OCI-M2 (cell line): ENCODE measurements at regions not wholly inside any gene's neighbourhood (a gene's known extent, or its start where the extent isn't known, plus 50 kb on each side); places are given as distances from the start of the nearest gene placed in this dataset.
"Not testable (repeated sequence)": the region's sequence is repeated elsewhere in the genome, so short reads cannot be mapped to it uniquely, and the experiment has no call there.

Experiments
- DNase-seq: peaks from one replicate; lab custom pipeline; 2025; ENCODE audit not compliant: unreplicated experiment; lab: John Stamatoyannopoulos, UW

GRCh38 chr3:176357891-176358290 lies 839.4 kb downstream of the TBL1XR1 start:
- no peak for DNase-seq

- DNase-seq: no peak
Measured at GRCh38 chr3:176354843-176355242, 842.4 kb downstream of the TBL1XR1 start.

GRCh38 chr3:176352716-176353334 lies 844.5 kb downstream of the TBL1XR1 start:
- no peak for DNase-seq

- DNase-seq: no peak
Measured at GRCh38 chr3:176351408-176351807, 845.9 kb downstream of the TBL1XR1 start.

- no peak for DNase-seq
Measured at GRCh38 chr3:176349706-176350105, 847.6 kb downstream of the TBL1XR1 start.

GRCh38 chr3:176347424-176348146 lies 849.7 kb downstream of the TBL1XR1 start:
- DNase-seq: no peak

GRCh38 chr3:176341963-176342362 lies 855.3 kb downstream of the TBL1XR1 start:
- DNase-seq: no peak

GRCh38 chr3:176328666-176329065 lies 868.6 kb downstream of the TBL1XR1 start:
- DNase-seq: no peak

- no peak for DNase-seq
Measured at GRCh38 chr3:176328198-176328597, 869.1 kb downstream of the TBL1XR1 start.

GRCh38 chr3:176326894-176327490 lies 870.3 kb downstream of the TBL1XR1 start:
- DNase-seq: not testable (repeated sequence)

- not testable (repeated sequence) for DNase-seq
Measured at GRCh38 chr3:176321532-176321931, 875.8 kb downstream of the TBL1XR1 start.

GRCh38 chr3:176321099-176321498 lies 876.2 kb downstream of the TBL1XR1 start:
- no peak for DNase-seq

GRCh38 chr3:176313426-176313825 lies 883.9 kb downstream of the TBL1XR1 start:
- DNase-seq: no peak

GRCh38 chr3:176310641-176311040 lies 886.6 kb downstream of the TBL1XR1 start:
- DNase-seq: no peak

- no peak for DNase-seq
Measured at GRCh38 chr3:176302271-176302670, 895.0 kb downstream of the TBL1XR1 start.

GRCh38 chr3:176296066-176296597 lies 901.1 kb downstream of the TBL1XR1 start:
- no peak for DNase-seq

GRCh38 chr3:176293276-176293675 lies 904.0 kb downstream of the TBL1XR1 start:
- DNase-seq: no peak

- no peak for DNase-seq
Measured at GRCh38 chr3:176286476-176287085, 910.7 kb downstream of the TBL1XR1 start.

- DNase-seq: no peak
Measured at GRCh38 chr3:176275538-176275937, 921.7 kb downstream of the TBL1XR1 start.

GRCh38 chr3:176275113-176275512 lies 922.2 kb downstream of the TBL1XR1 start:
- DNase-seq: no peak

- no peak for DNase-seq
Measured at GRCh38 chr3:176274161-176274560, 923.1 kb downstream of the TBL1XR1 start.

- DNase-seq: no peak
Measured at GRCh38 chr3:176262071-176262470, 935.2 kb downstream of the TBL1XR1 start.
